ENCODE measurements at regions not wholly inside any gene's neighbourhood (a gene's known extent, or its start where the extent isn't known, plus 50 kb on each side); places are given as distances from the start of the nearest gene placed in this dataset.

DNA sequence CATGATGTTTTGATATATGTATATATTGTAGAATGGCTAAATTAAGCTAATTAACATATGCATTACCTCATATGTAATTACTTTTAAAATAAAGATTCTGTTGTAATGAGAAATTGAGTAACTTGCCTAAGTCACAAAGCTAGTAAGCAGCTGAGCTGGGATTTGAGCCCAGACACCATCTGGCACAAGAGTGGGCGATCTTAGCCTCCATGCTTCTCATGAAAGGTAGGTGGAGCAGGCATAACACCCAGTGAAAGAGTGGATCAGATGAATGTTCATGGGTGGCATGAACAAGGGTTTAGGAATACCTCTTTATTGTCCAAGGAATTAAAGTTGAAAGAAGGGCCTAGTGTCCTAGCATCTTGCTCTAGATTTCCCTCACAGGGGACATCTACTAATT, 365.4 kb downstream of the TFAP2B start:
- TF ChIP-seq EZH2 (IDR thresholded peaks at IDR 0.05) (no peak), POLR2AphosphoS5 (IDR thresholded peaks at IDR 0.05; ENCODE audit: borderline replicate concordance, low read depth, low read length) (no peak), FOXP2 (optimal IDR thresholded peaks at IDR 0.05; ENCODE audit: control extremely low read depth, extremely low read length, insufficient read depth) (no peak)
